ENCODE measurements at regions not wholly inside any gene's neighbourhood (a gene's known extent, or its start where the extent isn't known, plus 50 kb on each side); places are given as distances from the start of the nearest gene placed in this dataset.

DNA sequence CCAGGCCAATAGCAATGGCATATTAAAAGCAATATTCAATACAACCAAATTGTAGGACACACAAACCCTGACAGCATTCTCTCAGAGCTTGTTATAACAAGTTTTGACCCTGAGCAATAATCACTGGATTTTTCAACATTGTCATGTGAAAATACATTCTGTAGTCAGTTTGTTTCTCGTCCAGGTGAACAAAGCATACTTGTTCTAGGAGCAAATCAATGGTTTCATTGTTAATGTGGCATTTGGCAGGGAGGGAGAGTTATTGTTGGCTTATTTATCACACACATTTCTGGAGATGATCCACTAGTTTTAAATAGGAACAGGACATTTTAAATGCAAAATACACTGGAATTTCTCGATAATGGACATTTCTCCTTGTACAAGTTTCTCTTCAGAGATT, 69.9 kb upstream of the L3MBTL4 start:
- H3K4me1 Mint-ChIP-seq, result no peaks in the 10 kb centered on the region
- no peak overlapping the region for H3K9ac ChIP-seq (ENCODE audit: insufficient read depth, low read length, poor library complexity, severe bottlenecking)
- H3K36me3 Mint-ChIP-seq, result no peaks in the 10 kb centered on the region
- no peak overlapping the region for H3K4me3 Mint-ChIP-seq
- H3K27ac Mint-ChIP-seq, result no peak overlapping the region
- H3K9me3 Mint-ChIP-seq, result no peaks in the 10 kb centered on the region
- H3K27me3 Mint-ChIP-seq (ENCODE audit: low read depth in 3 of 3), result peaks cover 1 to 12% (median 11%) of the 10 kb centered on the region in 3 donors
- no peak for DNase-seq
- intact Hi-C loops (cut with micrococcal nuclease), result no loop called here
- no peaks in the 10 kb centered on the region for H4K20me1 ChIP-seq (ENCODE audit: insufficient read depth, low read length)
- no peaks in the 10 kb centered on the region for H3K79me2 ChIP-seq (ENCODE audit: insufficient read depth, low read length)
- TF ChIP-seq CTCF (IDR thresholded peaks at IDR 0.05), result no peak
- no peaks in the 10 kb centered on the region for H3K27me3 ChIP-seq (ENCODE audit: control insufficient read depth in 2 of 2, insufficient read depth in 2 of 2, low read length in 2 of 2)
- no peaks in the 10 kb centered on the region for H3K4me1 ChIP-seq (ENCODE audit: control insufficient read depth in 1 of 2, insufficient read depth in 2 of 2, low read length in 2 of 2)
- H3K36me3 ChIP-seq (replicated peaks in 1 of 2; ENCODE audit: control insufficient read depth in 1 of 2, insufficient read depth in 2 of 2, low read length in 2 of 2), result no peaks in the 10 kb centered on the region
- no CpG with 5 or more reads among the region's 2 CpGs for WGBS (ENCODE audit: insufficient coverage)
- H2AFZ ChIP-seq (ENCODE audit: insufficient read depth, low read depth, low read length, poor library complexity, severe bottlenecking), result no peak overlapping the region
- H3K27ac ChIP-seq (ENCODE audit: low read depth in 1 of 2, low read length in 2 of 2), result no peak overlapping the region
- H3K4me2 ChIP-seq (replicated peaks; ENCODE audit: extremely low read depth, low read length, poor library complexity, severe bottlenecking), result no peak overlapping the region
- no peak overlapping the region for H3K4me3 ChIP-seq (replicated peaks in 1 of 3; ENCODE audit: low read depth in 2 of 3, low read length in 3 of 3)
- H3K9me3 ChIP-seq (replicated peaks in 1 of 2; ENCODE audit: control insufficient read depth in 1 of 2, insufficient read depth in 1 of 2, low read length in 2 of 2), result no peaks in the 10 kb centered on the region

- no peak overlapping the region for H3K4me3 ChIP-seq (replicated peaks in 1 of 3; ENCODE audit: low read depth in 2 of 3, low read length in 3 of 3)
- no peak overlapping the region for H3K27ac ChIP-seq (ENCODE audit: low read depth in 1 of 2, low read length in 2 of 2)
- no peaks in the 10 kb centered on the region for H3K79me2 ChIP-seq (ENCODE audit: insufficient read depth, low read length)
- no peak overlapping the region for H2AFZ ChIP-seq (ENCODE audit: insufficient read depth, low read depth, low read length, poor library complexity, severe bottlenecking)
- H4K20me1 ChIP-seq (ENCODE audit: insufficient read depth, low read length), result no peaks in the 10 kb centered on the region
- no peak overlapping the region for H3K9ac ChIP-seq (ENCODE audit: insufficient read depth, low read length, poor library complexity, severe bottlenecking)
- no peaks in the 10 kb centered on the region for H3K9me3 ChIP-seq (replicated peaks in 1 of 2; ENCODE audit: control insufficient read depth in 1 of 2, insufficient read depth in 1 of 2, low read length in 2 of 2)
- no peaks in the 10 kb centered on the region for H3K9me3 Mint-ChIP-seq
- no peaks in the 10 kb centered on the region for H3K27me3 ChIP-seq (ENCODE audit: control insufficient read depth in 2 of 2, insufficient read depth in 2 of 2, low read length in 2 of 2)
- DNase-seq, result no peak
- whole genome bisulfite sequencing (ENCODE audit: insufficient coverage), result 36% methylated on average over 1 of the region's 3 CpGs
- H3K27ac Mint-ChIP-seq, result no peak overlapping the region
- H3K4me2 ChIP-seq (replicated peaks; ENCODE audit: extremely low read depth, low read length, poor library complexity, severe bottlenecking), result no peak overlapping the region
- no peak for TF ChIP-seq CTCF (IDR thresholded peaks at IDR 0.05)
- no peaks in the 10 kb centered on the region for H3K36me3 Mint-ChIP-seq
- H3K4me1 Mint-ChIP-seq, result no peaks in the 10 kb centered on the region
- intact Hi-C loops (cut with micrococcal nuclease), result no loop called here
- no peaks in the 10 kb centered on the region for H3K4me1 ChIP-seq (ENCODE audit: control insufficient read depth in 1 of 2, insufficient read depth in 2 of 2, low read length in 2 of 2)
- no peaks in the 10 kb centered on the region for H3K36me3 ChIP-seq (replicated peaks in 1 of 2; ENCODE audit: control insufficient read depth in 1 of 2, insufficient read depth in 2 of 2, low read length in 2 of 2)
- no peak overlapping the region for H3K4me3 Mint-ChIP-seq
- H3K27me3 Mint-ChIP-seq (ENCODE audit: low read depth in 3 of 3), result peaks cover 1 to 12% (median 10%) of the 10 kb centered on the region in 3 donors
Measured at GRCh38 chr18:6486313-6486712, 71.6 kb upstream of the L3MBTL4 start.

All from CD14-positive monocyte (primary cell).